Panc1 (cell line): ENCODE measurements at regions not wholly inside any gene's neighbourhood (a gene's known extent, or its start where the extent isn't known, plus 50 kb on each side); places are given as distances from the start of the nearest gene placed in this dataset.

Experiments used
- ATAC-seq: fragments of 200-7000 bp; cut with Tn5 transposase; 2 replicates; pipeline ENCODE4 v1.9.1; 2020; ENCODE audit warnings: mild to moderate bottlenecking, moderate library complexity
- BruUV-seq: library from RNA; stranded (reverse); fragments of 400-500 nt; replicated peaks from 2 replicates; lab custom pipeline; 2021; lab: Mats Ljungman, UMichigan
- CTCF ChIA-PET: fragments of 300-600 bp; sonication (Branson Sonifier 250); formaldehyde crosslinking; loops from one replicate; lab custom pipeline; 2022; ENCODE audit warnings: antibody characterized with exemption; lab: Charles Lee
- POLR2A ChIA-PET: fragments of 300-600 bp; sonication (Branson Sonifier 250); formaldehyde crosslinking; loops from one replicate; lab custom pipeline; 2022; ENCODE audit warnings: antibody characterized with exemption; lab: Charles Lee
- DNase-seq: peaks from one replicate; pipeline ENCODE4 v3.0.0-alpha.2; 2010; ENCODE audit warnings: low read depth, low spot score
- H3K27ac ChIP-seq: 2 replicates; pipeline ENCODE4 v1.5.1; 2011; ENCODE audit warnings: mild to moderate bottlenecking, low read length, inconsistent platforms
- H3K27me3 ChIP-seq: fragments of 200-500 bp; sonication (Bioruptor generic); 2 replicates; pipeline ENCODE4 v1.6.0; 2014; ENCODE audit warnings: low read length, inconsistent platforms; ENCODE audit not compliant: control insufficient read depth, insufficient read depth
- H3K36me3 ChIP-seq: fragments of 200-500 bp; sonication (Bioruptor generic); 2 replicates; pipeline ENCODE4 v1.5.1; 2014; ENCODE audit warnings: inconsistent platforms, mild to moderate bottlenecking, low read length, moderate library complexity; ENCODE audit not compliant: control insufficient read depth, insufficient read depth
- H3K4me1 ChIP-seq: 2 replicates; pipeline ENCODE4 v1.5.1; 2011; ENCODE audit warnings: inconsistent platforms, mild to moderate bottlenecking, low read length, moderate library complexity; ENCODE audit not compliant: control insufficient read depth, insufficient read depth
- H3K4me3 ChIP-seq, 2 experiments: 2 replicates each; pipeline ENCODE4 v1.5.1; 2011 to 2012; ENCODE audit warnings: low read depth in 2 of 2, low read length in 2 of 2, mild to moderate bottlenecking in 2 of 2, inconsistent platforms in 1 of 2, moderate library complexity in 1 of 2
- H3K9me3 ChIP-seq: fragments of 200-500 bp; sonication (Bioruptor generic); 2 replicates; pipeline ENCODE4 v1.5.1; 2014; ENCODE audit warnings: low read depth, mild to moderate bottlenecking, inconsistent platforms, low read length, moderate library complexity; ENCODE audit not compliant: control insufficient read depth, insufficient read depth
- CTCF ChIP-seq: fragments of 450-650 bp; IDR thresholded peaks from 2 replicates; pipeline ENCODE4 v1.5.1; 2017; ENCODE audit warnings: mild to moderate bottlenecking
- POLR2AphosphoS5 ChIP-seq: IDR thresholded peaks from 2 replicates; pipeline ENCODE4 v1.6.1; 2012; ENCODE audit warnings: mild to moderate bottlenecking, low read depth, low read length, moderate library complexity
- REST ChIP-seq, 2 experiments: IDR thresholded peaks; 2 replicates each; pipeline ENCODE4 v1.6.1; 2011 to 2012; ENCODE audit warnings: low read depth in 2 of 2, control low read depth in 1 of 2, low read length in 1 of 2, mild to moderate bottlenecking in 1 of 2, moderate library complexity in 1 of 2; ENCODE audit not compliant: insufficient read depth in 1 of 2
- SIN3A ChIP-seq: IDR thresholded peaks from 2 replicates; pipeline ENCODE4 v1.6.1; 2012; ENCODE audit warnings: low read depth, mild to moderate bottlenecking, low read length, moderate library complexity, borderline replicate concordance; ENCODE audit not compliant: insufficient read depth
- TCF7L2 ChIP-seq: IDR thresholded peaks from 2 replicates; pipeline ENCODE4 v1.6.1; 2011; ENCODE audit warnings: mild to moderate bottlenecking, low read depth, low read length, inconsistent platforms
- in situ Hi-C: cut with HindIII; loops from 2 replicates; pipeline ENCODE4 v1.10.0; 2016; ENCODE audit warnings: low sequenced_read_pairs, low pct_unique_long_range_greater_than_20kb
- intact Hi-C: fragments of 100-400 bp; cut with micrococcal nuclease; formaldehyde crosslinking; loops from one replicate; pipeline ENCODE4 v1.10.0; 2022; ENCODE audit not compliant: unreplicated experiment

GRCh38 chr3:157861076-157861765, 245.0 kb downstream of the SHOX2 start:
- in situ Hi-C loops (no loop called here), intact Hi-C loops (loop anchor here (10.0 kb wide), 1 partner anchor 674 kb away; no protein-coding TSS in a partner anchor)
- Histone ChIP-seq H3K27me3 (no peaks in the 10 kb centered on the region), H3K4me3 (no peak overlapping the region), H3K36me3 (no peaks in the 10 kb centered on the region), H3K27ac (no peak overlapping the region), H3K9me3 (no peaks in the 10 kb centered on the region), H3K4me1 (no peaks in the 10 kb centered on the region)
- BruUV-seq = no TSS peak
- DNase-seq (no peak), ATAC-seq (no peak)
- ChIA-PET POLR2A (no interaction called here), CTCF (no interaction called here)
- TF ChIP-seq CTCF (no peak), POLR2AphosphoS5 (no peak), REST (IDR thresholded peaks at IDR 0.05; ENCODE audit: insufficient read depth in 1 of 2, low read depth in 2 of 2, low read length in 1 of 2) (no peak), TCF7L2 (no peak), SIN3A (no peak)

- no peak for ATAC-seq
- CTCF ChIA-PET = no interaction called here
- BruUV-seq = no TSS peak
Measured at GRCh38 chr3:157859541-157859940, 246.7 kb downstream of the SHOX2 start.

More at GRCh38 chr3:157859541-157859940, 246.7 kb downstream of the SHOX2 start:
- no peak overlapping the region for H3K27ac ChIP-seq
- H3K9me3 ChIP-seq = no peaks in the 10 kb centered on the region
- intact Hi-C loops (no loop called here), in situ Hi-C loops (no loop called here)
- no peaks in the 10 kb centered on the region for H3K36me3 ChIP-seq
- no peak for DNase-seq
- TF ChIP-seq POLR2AphosphoS5 (no peak), TCF7L2 (no peak), REST (IDR thresholded peaks at IDR 0.05; ENCODE audit: insufficient read depth in 1 of 2, low read depth in 2 of 2, low read length in 1 of 2) (no peak)
- H3K4me3 ChIP-seq = no peak overlapping the region
- no peaks in the 10 kb centered on the region for H3K4me1 ChIP-seq
- no peaks in the 10 kb centered on the region for H3K27me3 ChIP-seq
- POLR2A ChIA-PET = no interaction called here
